ENCODE measurements at regions not wholly inside any gene's neighbourhood (a gene's known extent, or its start where the extent isn't known, plus 50 kb on each side); places are given as distances from the start of the nearest gene placed in this dataset.
A peak's percentile ranks its signal among the peaks of the same experiment; 100 is the strongest.
"Not testable (repeated sequence)": the region's sequence is repeated elsewhere in the genome, so short reads cannot be mapped to it uniquely, and the experiment has no call there.

DNA sequence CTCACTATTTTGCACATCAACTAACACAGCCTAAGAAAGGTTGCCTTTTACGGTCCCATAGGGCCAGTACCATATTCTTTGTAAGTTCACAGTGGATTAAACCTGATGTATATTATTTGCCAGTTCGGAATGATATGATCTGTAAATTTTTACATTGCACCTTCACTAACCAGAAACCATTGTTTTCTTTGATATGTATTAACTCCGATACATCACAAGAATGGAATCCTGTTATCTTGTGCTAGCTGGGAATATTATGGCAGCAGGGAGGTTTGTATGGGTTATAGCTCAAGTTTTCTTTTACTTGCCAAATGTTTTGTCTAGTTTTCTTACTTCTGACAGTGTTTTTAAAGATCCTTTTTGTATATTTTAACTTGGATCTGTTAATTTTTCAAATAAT is 51.4 kb upstream of the S1PR1 start:
- no peak for DNase-seq (ENCODE audit: low read depth in 3 of 3)

DNA sequence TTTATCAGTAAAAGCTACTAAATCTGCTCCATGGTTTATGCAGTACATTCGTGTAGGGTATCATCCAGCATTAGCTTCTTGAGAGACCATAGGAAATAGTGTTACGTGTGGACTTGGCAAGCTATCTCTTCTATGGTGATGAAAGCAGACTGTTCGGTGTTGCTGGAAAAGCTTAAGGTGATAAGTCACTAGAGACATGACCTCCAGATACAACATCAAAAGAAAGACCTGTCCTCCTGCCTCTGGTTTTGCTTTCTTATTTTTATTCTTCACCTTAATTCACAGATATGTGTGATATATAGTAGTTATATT is 53.5 kb upstream of the S1PR1 start:
- DNase-seq (ENCODE audit: low read depth in 3 of 3) = no peak

DNA sequence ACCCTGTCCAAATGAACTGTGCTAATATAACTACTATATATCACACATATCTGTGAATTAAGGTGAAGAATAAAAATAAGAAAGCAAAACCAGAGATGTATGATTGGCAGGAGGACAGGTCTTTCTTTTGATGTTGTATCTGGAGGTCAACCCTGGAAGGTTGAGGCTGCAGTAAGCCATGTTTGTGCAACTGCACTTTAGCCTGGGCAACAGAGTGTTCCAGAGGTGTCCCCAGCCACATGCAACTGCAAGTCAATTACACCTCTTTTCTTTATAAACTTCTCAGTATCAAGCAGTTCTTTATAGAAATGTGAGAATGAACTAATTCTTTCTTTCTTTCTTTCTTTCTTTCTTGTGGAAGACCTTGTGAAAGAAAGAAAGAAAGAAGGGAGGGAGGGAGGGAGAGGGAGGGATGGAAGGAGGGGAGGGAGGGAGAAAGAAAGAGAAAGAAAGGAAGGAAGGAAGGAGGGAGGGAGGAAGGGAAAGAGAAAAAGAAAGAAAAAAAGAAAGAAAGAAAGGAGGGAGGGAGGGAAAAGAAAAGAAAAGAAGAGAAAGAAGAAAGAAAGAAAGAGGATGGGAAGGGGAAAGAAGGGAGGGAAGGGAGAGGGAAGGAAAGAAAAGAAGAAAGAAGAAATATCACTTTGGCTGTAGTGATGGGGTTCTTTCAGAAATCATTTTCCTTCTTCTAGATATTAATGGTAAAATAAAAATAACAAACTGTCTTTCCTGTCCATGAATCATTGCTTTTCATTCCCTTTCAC is 54.0 kb upstream of the S1PR1 start:
- no peak for DNase-seq (ENCODE audit: low read depth in 3 of 3)

DNA sequence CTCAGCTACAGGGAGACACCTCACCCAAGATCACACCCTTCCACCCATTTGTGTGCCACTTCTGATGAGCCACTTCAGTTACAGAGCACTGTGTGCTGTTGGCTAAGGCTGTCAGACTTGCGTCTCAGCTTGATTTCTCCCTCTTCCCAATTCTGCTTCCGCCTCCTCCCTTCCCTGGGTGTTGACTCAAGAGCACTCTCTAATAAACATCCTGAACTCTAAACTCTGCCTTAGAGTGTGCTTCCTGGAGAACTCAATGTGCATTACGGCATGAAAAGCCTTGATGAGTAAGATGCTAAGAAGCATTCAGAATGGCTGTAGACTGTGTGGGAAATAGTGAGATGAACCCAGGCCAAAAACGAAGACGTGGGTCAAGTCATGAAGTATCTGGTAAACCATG is 54.9 kb upstream of the S1PR1 start:
- DNase-seq (ENCODE audit: low read depth in 3 of 3) = no peak

DNA sequence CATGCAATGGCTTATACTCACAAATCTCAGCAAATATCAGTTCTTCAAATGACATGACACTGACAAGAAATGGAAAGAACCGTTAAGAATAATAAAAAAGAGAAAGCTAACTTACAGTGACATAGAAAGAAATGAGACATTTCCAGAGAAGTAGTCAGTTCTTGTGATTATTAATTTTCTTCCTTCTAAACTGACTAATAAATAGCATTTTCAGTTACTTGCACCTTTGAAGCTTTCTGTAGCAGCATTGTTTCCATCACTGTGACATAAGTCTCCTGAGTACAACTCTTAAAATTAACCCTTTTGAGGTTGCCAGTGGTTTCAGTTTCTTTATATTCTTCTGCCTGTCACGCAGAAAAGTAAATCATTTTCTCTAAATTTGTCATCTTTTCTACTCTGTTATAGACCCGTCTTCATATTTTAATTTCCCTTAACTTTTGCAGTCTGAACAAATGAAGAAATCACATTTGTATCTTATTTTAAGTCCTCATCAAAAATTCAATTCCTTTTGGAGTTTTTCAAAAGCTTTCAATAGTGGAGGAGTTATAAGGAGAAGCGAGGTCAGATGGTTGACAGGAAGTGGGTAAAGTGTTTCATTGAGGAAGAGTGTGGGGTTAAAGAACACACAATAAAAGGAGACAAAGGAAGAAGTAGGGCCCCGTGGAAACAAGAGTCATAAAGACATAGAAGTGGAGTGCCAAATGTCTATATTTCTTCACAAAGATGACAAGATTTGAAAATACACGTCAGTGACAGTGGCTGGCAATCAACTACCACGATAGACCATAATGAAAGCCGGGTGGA is 57.9 kb upstream of the S1PR1 start:
- DNase-seq (ENCODE audit: low read depth in 3 of 3) = peak; percentile 15 to 41 (median 39)

DNA sequence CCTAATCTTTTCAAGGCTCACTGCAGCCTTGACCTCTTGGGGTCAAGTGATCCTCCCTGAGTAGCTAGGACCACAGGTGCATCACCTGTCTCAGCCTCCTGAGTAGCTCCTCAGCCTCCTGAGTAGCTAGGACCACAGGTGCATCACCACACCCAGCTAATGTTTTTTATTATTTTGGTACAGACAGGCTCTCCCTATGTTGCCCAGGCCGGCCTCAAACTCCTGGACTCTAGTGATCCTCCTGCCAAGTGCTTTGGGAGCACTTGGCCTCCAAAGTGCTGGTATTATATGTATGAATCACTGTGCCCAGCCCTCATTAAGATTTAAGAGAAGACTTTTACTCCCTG is 58.5 kb upstream of the S1PR1 start:
- DNase-seq (ENCODE audit: low read depth in 3 of 3) = no peak

DNA sequence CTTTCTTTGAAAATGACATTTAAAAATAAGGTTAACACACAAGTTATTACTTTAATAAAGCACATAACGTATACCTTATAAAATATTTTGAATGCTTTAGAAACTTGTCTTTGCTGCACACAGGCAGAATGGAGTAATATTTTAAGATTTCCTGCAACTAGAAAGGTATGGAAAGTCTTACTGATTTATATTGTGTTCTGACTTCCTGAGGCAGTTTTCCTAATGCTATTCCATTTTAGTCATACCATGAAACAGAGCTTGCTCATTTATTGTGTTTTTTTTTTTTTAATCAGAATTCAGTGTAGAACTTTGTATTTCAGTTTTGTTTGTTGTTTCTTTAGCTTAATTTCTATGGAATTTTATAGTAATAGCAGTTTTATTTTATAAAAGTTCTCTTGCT is 60.9 kb upstream of the S1PR1 start:
- no peak for DNase-seq (ENCODE audit: low read depth in 3 of 3)

DNA sequence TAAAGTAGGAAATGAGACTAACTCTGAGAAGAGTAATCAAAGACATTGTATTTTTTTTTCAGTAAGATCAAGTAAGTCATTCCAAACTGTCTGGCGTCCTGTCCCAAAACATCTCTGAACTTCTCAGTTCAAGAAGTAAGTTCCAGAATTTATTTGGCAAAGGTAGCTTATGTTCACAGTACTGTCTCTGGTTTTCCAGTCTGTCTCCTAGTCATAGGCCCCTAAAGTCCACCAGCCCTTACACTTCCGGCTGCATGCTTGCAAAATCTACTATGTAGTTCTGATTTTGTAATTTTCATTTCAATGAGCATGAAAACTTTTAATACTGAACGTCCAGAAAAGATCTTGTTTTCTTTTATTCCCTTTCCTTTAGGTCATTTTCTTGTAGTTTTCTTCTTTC is 61.4 kb upstream of the S1PR1 start:
- no peak for DNase-seq (ENCODE audit: low read depth in 3 of 3)

DNA sequence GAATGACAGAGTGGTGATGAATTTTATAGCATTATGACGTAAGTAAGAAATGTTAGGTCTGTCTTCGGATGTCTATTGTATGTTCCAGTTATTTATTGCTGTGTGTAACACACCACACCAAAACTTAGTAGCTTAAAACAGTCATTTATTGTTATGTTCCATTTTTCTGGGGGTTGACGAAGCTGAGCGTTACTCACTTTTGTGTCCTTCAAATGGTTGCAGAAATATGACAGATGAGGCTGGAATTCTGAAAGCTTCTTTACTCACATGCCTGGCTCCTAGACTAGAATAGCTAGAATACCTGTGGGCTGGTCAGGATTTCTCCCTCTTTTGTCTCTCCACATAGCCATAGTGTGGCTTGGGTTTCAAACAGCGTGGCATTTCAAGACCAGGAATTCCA is 62.1 kb upstream of the S1PR1 start:
- no peak for DNase-seq (ENCODE audit: low read depth in 3 of 3)

DNA sequence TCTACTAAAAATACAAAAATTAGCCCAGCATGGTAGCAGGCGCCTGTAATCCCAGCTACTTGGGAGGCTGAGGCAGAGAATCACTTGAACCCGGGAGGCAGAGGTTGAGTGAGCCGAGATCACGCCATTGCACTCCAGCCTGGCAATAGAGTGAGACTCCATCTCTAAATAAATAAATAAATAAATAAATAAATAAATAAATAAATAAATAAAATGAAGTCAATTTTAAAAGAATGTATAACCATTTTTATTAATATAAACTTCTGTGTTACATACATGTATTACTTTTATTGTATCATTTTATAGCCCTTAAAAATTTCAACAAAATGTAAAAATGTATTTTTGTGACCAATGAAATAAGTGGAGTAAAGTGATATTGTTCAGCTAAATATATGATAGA is 62.5 kb upstream of the S1PR1 start:
- not testable (repeated sequence) for DNase-seq (ENCODE audit: low read depth in 3 of 3)

DNA sequence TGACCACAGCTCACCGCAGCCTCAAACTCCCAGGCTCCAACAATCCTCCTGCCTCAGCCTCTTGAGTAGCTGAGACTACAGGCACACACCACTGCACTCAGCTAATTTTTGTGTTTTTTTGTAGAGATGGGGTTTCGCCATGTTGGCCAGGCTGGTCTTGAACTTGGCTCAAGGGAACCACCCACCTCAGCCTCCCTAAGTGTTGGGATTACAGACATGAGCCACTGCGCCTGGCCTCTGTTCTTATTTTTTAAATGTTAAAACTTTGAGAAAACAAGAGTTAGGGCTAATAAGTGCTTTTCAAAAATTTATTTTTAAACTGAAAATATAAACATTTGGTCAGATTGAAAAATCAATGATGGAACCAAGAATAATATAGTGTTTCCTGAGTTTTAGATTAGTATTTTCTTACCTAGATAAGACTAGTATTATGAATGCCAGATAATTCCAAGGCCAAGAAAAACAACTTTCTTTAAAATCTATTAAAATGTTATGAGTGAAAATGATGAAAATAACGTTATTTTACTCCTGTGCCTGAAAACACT is 66.2 kb upstream of the S1PR1 start:
- no peak for DNase-seq (ENCODE audit: low read depth in 3 of 3)

DNA sequence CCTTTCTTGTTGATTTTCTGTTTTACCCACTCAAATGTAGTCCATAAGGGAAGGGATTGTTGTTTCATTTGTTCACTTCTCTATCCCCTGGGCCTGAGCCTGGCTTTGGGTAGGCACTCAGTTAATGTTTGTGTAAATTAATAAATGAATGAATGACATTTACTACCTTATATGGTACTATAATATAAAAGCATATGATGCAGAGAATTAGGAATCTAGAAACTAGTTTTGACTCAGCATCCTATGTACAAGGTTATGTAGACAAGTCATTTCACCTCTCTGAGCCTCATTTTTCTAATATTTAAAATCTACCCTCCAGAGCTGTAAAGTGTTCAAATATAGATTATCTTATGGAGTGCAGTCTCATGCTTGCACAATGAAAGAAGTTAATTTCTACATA is 68.9 kb upstream of the S1PR1 start:
- DNase-seq (ENCODE audit: low read depth in 3 of 3) = no peak

DNA sequence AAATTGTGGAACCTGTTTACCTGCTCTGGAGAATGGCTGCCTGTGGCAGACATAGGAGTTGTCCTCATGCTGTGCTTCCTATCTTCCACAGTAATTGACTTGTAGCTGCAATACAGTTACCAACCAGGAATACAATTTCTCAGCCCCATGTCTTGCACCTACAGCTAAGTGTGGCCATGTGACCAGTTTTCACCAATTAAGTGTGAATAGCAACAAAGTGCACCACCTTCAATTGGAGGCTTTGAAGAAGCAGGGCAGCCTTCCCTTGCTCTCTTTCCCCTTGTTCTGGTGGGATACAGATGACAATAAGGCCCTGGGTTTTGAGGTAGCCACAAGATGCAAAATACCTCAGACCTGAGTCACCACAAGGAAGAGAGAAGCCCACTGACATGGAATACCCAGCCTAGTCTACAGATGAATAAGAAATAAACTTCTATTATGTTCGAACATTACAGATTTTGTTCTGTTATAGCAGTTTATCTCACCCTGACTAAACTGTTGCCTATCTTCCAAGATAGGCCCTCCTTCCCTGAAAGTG is 70.2 kb upstream of the S1PR1 start:
- no peak for DNase-seq (ENCODE audit: low read depth in 3 of 3)

DNA sequence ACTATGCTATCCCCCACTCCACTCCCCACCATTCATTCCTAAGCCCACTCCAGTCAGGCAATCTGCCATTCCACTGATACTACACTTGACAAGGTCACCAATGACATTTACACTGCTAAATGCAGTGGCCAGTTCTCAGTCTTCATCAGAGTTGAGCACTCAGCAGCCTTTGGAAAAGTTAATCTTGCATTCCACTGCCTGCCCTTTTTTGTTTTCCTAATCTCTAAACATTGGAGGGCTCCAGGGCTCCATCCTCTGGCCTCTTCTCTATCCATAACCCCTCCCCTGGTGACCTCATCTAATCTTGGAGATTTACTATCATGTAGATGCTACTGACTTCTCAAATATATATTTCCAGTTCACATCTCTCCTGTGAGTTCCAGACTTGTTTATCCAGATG is 70.9 kb upstream of the S1PR1 start:
- no peak for DNase-seq (ENCODE audit: low read depth in 3 of 3)

DNA sequence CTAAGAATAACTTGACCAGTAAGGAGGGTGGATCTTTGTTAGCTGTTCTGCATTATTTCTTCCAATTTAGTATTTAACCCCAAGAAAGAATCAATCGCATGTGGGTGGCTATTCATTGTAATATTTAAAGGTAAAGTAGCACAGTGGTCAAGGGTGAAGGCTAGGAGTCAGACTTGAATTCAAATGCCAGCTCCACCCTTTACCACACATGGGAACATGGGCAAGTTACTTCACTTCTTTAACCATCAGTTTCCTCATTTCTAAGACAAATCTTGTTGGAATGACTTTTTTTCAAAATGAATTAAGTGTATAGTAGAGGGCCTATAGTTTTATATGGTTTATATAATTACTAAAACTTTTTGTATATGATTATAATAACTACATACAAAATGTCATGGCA is 71.3 kb upstream of the S1PR1 start:
- no peak for DNase-seq (ENCODE audit: low read depth in 3 of 3)

DNA sequence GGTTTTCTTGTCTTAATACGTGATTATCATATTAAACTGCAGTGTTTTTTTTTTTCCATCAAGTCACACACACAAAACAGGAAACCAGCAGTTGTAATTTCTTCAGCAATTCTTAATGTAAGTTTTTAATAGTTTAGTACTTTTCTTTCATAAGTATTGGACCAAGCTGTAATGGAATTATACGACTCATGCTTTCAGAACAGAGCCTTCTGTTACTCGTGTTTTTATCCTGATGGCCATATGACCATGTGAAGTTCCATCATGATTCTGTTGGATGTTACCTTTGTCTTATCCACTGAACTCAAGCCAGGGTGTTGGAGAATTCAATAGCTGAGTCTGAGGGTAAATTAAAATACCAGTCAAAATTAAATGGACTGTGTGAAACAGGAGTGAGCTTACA is 72.0 kb upstream of the S1PR1 start:
- no peak for DNase-seq (ENCODE audit: low read depth in 3 of 3)

DNA sequence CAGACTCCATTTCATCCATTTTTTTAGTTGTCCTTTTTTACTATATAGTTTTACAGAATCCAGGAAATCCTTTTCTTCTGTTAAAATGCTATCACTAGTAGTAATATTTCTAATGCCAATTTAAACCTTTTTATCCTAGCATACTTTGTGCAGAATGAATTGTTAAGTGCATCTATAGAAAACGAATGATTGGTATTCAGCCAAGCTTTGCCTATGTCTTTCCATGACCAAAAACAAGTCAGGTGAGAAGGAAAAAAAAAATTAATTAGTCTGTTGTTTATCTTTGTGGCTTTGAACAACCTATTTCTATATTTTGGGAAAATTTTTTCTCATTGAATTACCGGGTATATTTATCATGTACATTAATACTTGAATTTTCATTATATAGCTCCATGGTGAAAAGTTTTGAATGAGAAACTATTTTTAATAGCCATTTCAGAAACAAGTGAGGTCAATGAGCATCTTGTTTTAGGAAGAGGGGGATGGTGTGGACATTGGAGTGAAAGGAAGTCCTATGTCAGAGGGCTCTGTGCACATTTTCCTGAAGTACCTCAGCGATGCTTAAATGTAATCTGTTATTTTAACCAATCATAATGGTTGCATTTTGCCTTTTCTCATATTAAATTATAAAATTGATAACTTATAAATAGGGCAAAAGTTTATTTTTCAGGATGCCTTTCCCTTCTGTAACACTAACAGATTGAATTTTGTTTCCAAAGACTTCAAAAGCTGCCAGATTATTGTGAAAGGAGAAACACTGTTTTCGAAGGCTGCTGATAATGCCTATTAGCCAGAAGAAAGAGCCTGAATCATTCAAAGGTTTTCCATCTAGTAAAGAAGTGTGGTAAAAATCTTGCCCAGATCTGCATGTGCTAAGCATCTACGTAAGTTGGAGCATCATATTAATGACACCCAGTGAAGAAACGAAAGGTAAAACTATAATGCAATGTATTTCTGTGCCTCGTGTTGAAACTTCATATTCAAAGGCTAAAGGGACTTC is 73.8 kb upstream of the S1PR1 start:
- DNase-seq (ENCODE audit: low read depth in 3 of 3) = no peak

DNA sequence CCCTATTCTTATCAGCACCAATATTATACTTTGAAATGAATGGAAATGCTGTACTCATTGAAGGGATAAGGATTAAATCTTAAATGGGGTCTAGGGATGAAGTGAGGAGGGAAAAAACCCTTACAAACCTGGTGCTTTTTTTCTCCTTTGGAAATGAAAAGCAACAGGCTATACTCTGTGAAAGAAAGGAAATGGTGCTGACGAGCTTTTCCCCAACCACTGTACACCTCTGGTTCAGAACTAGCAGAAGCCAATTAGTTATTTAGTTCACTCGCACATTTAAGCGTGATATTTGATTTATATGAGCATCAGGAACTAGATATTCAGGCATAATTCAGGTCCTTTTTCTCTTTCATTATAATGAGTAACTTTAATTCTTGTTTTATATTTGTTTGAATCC is 74.5 kb upstream of the S1PR1 start:
- DNase-seq (ENCODE audit: low read depth in 3 of 3) = no peak

DNA sequence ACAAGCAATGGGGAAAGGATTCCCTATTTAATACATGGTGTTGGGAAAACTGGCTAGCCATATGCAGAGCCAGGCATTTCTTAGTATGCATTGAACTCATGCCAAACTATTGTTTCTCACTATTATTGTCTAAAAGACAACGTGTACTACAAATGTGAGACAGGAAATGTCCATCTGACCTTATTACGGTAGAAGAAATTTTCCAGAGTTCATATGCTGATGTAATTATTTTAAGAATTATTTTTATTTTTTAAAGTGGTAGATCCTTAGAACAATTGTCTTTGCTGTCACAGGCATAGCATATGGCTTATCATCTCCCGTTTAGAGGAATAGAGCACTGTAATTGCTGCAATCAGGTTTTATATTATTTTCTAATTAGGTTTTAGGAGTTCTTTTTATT is 75.2 kb upstream of the S1PR1 start:
- DNase-seq (ENCODE audit: low read depth in 3 of 3) = no peak

DNA sequence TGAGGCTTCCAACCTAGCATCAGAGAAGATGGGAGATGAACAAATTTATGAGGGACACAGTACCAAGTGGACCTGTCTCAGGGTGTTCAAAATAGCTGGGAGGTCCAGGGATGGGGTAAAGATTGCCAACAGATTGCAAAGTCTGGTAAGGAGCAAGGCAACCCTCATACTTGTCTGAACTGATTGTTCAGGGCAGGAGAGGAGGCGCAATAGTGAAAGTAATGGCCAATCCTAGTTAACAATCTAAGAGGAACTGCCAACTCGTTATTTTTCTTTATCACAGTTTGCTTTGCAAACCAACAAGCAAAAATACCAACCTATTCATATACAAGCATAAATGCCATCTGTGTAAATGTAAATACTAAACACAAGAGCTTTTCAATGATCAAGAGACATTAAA is 78.4 kb upstream of the S1PR1 start:
- no peak for DNase-seq (ENCODE audit: low read depth in 3 of 3)

DNA sequence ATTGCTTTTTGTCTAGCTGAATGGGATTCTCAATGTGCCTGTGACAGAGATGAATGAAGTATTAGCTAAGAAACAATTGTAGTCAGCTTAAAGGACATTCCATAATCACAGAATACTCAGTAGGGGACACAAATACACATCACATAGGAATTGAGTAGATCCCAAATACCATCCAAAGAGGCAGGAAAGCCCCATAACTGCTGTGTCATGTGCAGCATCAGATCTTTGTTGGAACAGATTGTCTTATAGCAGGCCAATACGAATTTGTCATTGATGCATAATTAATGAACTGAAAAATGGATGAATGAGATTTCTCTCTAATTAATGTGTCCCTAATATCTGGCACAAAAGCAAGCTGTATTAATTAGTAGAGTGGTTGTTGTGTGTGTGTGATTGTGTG is 82.3 kb upstream of the S1PR1 start:
- DNase-seq (ENCODE audit: low read depth in 3 of 3) = no peak

DNA sequence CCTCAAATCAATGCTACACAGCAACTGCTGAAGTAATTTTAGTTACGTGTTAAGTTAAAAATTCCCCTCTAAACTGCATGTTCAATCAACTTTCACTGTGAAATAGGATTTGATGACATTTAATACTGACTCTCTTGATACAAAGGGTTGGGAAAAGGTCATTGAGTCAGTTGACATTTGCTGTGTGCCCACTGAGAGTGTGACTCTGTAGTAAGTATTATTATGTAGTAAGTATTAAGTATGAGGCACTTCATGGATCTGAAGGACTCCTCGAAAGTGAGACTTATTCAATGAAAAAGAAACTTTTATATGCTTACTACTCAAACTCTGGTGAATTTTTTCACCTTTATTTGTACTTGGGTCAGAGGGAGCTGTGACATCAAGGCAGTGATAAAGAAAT is 83.1 kb upstream of the S1PR1 start:
- no peak for DNase-seq (ENCODE audit: low read depth in 3 of 3)

Data from stimulated activated CD4-positive, alpha-beta T cell treated with anti-CD3 and anti-CD28 coated beads, TNF-alpha, amount 100 ng/mL, for 48 hours (primary cell).